ENCODE measurements at regions not wholly inside any gene's neighbourhood (a gene's known extent, or its start where the extent isn't known, plus 50 kb on each side); places are given as distances from the start of the nearest gene placed in this dataset.

GRCh38 chr2:120491111-120491625, 145.2 kb downstream of the INHBB start:
- ATAC-seq (replicated peaks in 1 of 4) (no peak), DNase-seq (no peak)
- POLR2A ChIA-PET: no interaction called here
- H3K27me3 ChIP-seq (replicated peaks in 1 of 2; ENCODE audit: control insufficient read depth in 2 of 2, extremely low read depth in 1 of 2, insufficient read depth in 2 of 2, low read length in 1 of 2): peaks cover 0 to 20% of the 10 kb centered on the region in 2 experiments
- Mint-ChIP-seq H3K4me1 (peaks cover 0 to 4% (median 0%) of the 10 kb centered on the region in 3 donors), H3K36me3 (no peaks in the 10 kb centered on the region), H3K4me3 (no peak overlapping the region), H3K27ac (no peak overlapping the region), H3K9me3 (no peaks in the 10 kb centered on the region), H3K27me3 (peaks cover 15 to 23% of the 10 kb centered on the region in 2 donors)
- H3K9me3 ChIP-seq: no peaks in the 10 kb centered on the region
- no peak overlapping the region for H3K4me3 ChIP-seq (ENCODE audit: control insufficient read depth in 1 of 2, extremely low read depth in 1 of 2, low read length in 1 of 2)
- no peaks in the 10 kb centered on the region for H3K4me1 ChIP-seq (ENCODE audit: control insufficient read depth in 1 of 2, extremely low read depth in 1 of 2, insufficient read depth in 2 of 2, low read length in 2 of 2)
- CTCF ChIA-PET: no interaction called here
- no CpG with 5 or more reads among the region's 1 CpG for WGBS (ENCODE audit: insufficient coverage)
- H3K36me3 ChIP-seq (ENCODE audit: control insufficient read depth in 2 of 2, extremely low read depth in 1 of 2, insufficient read depth in 1 of 2, low read length in 1 of 2): no peaks in the 10 kb centered on the region
- no peak overlapping the region for H3K27ac ChIP-seq (ENCODE audit: low read length)

DNA sequence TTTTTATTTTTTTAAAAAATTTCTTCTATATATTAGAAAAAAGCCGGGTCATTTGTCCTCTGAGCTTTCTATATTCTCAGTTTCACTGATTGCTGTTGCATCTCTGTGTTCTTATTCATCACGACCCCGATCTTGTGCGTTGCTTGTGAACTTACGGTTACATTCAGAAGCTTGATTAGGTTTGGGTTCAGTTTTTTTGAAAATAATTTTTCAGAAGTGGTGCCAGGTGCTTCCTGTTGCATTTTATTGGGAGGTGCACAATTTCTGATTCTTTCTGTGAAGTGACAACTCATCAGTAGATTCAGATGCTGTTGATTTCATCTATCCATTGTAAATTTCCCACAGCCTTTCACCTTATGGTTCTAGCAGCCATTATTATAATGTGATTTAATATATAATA, 147.3 kb downstream of the INHBB start:
- Mint-ChIP-seq H3K9me3 (no peaks in the 10 kb centered on the region), H3K27me3 (peaks cover 14 to 16% of the 10 kb centered on the region in 2 donors)
- no peak overlapping the region for H3K4me3 ChIP-seq (ENCODE audit: control insufficient read depth in 1 of 2, extremely low read depth in 1 of 2, low read length in 1 of 2)

GRCh38 chr2:120494446-120494845, 148.5 kb downstream of the INHBB start:
- H3K4me3 ChIP-seq (ENCODE audit: control insufficient read depth in 1 of 2, extremely low read depth in 1 of 2, low read length in 1 of 2): no peak overlapping the region
- ChIA-PET CTCF (no interaction called here), POLR2A (no interaction called here)
- peaks cover 0 to 4% (median 0%) of the 10 kb centered on the region in 3 donors for H3K4me1 Mint-ChIP-seq
- peaks cover 8 to 12% of the 10 kb centered on the region in 2 donors for H3K27me3 Mint-ChIP-seq
- no peaks in the 10 kb centered on the region for H3K9me3 ChIP-seq
- H3K9me3 Mint-ChIP-seq: no peaks in the 10 kb centered on the region
- ATAC-seq (replicated peaks in 1 of 4): no peak
- H3K27ac ChIP-seq (ENCODE audit: low read length): no peak overlapping the region
- H3K4me3 Mint-ChIP-seq: no peak overlapping the region
- peaks cover 0 to 13% of the 10 kb centered on the region in 2 experiments for H3K27me3 ChIP-seq (replicated peaks in 1 of 2; ENCODE audit: control insufficient read depth in 2 of 2, extremely low read depth in 1 of 2, insufficient read depth in 2 of 2, low read length in 1 of 2)
- no peaks in the 10 kb centered on the region for H3K36me3 ChIP-seq (ENCODE audit: control insufficient read depth in 2 of 2, extremely low read depth in 1 of 2, insufficient read depth in 1 of 2, low read length in 1 of 2)
- no peak for DNase-seq
- no peaks in the 10 kb centered on the region for H3K36me3 Mint-ChIP-seq
- no peak overlapping the region for H3K27ac Mint-ChIP-seq
- H3K4me1 ChIP-seq (ENCODE audit: control insufficient read depth in 1 of 2, extremely low read depth in 1 of 2, insufficient read depth in 2 of 2, low read length in 2 of 2): no peaks in the 10 kb centered on the region

More for the DNA sequence above, 147.3 kb downstream of the INHBB start:
- 40% methylated on average over 1 of the region's 5 CpGs for WGBS (ENCODE audit: insufficient coverage)
- peaks cover 0 to 4% (median 0%) of the 10 kb centered on the region in 3 donors for H3K4me1 Mint-ChIP-seq
- no peaks in the 10 kb centered on the region for H3K36me3 Mint-ChIP-seq
- H3K27ac Mint-ChIP-seq: no peak overlapping the region
- CTCF ChIA-PET: no interaction called here
- Histone ChIP-seq H3K9me3 (no peaks in the 10 kb centered on the region), H3K27ac (ENCODE audit: low read length) (no peak overlapping the region), H3K4me1 (ENCODE audit: control insufficient read depth in 1 of 2, extremely low read depth in 1 of 2, insufficient read depth in 2 of 2, low read length in 2 of 2) (no peaks in the 10 kb centered on the region), H3K36me3 (ENCODE audit: control insufficient read depth in 2 of 2, extremely low read depth in 1 of 2, insufficient read depth in 1 of 2, low read length in 1 of 2) (no peaks in the 10 kb centered on the region), H3K27me3 (replicated peaks in 1 of 2; ENCODE audit: control insufficient read depth in 2 of 2, extremely low read depth in 1 of 2, insufficient read depth in 2 of 2, low read length in 1 of 2) (peaks cover 0 to 16% of the 10 kb centered on the region in 2 experiments)
- no peak for ATAC-seq (replicated peaks in 1 of 4)
- POLR2A ChIA-PET: no interaction called here
- no peak for DNase-seq
- no peak overlapping the region for H3K4me3 Mint-ChIP-seq

GRCh38 chr2:120495586-120495985, 149.7 kb downstream of the INHBB start:
- H3K4me1 Mint-ChIP-seq: peaks cover 0 to 4% (median 0%) of the 10 kb centered on the region in 3 donors
- WGBS (ENCODE audit: insufficient coverage): 70% methylated on average over 2 of the region's 2 CpGs
- no peak overlapping the region for H3K4me3 Mint-ChIP-seq

DNA sequence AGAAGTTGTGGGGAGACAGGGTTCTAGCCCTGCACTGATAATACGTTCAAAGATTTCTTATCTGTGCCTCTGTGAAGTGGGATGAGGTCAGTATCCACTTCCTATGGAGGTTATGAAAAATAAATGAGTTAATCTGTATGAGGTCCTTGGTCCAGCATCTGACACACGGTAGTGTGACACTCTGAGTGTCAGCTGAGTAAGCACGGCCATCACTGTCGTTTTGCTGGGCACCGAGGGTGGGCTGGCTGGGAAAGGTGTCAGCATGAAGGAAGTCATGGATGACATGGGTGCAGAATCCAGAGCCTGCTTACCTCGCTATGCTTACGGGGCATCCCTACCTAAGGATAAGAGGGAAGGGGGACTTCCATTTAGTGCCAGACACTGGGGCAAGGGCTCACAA, 150.3 kb downstream of the INHBB start:
- Histone ChIP-seq H3K9me3 (no peaks in the 10 kb centered on the region), H3K4me1 (ENCODE audit: control insufficient read depth in 1 of 2, extremely low read depth in 1 of 2, insufficient read depth in 2 of 2, low read length in 2 of 2) (no peaks in the 10 kb centered on the region), H3K27ac (ENCODE audit: low read length) (no peak overlapping the region), H3K4me3 (ENCODE audit: control insufficient read depth in 1 of 2, extremely low read depth in 1 of 2, low read length in 1 of 2) (no peak overlapping the region), H3K27me3 (replicated peaks in 1 of 2; ENCODE audit: control insufficient read depth in 2 of 2, extremely low read depth in 1 of 2, insufficient read depth in 2 of 2, low read length in 1 of 2) (peaks cover 0 to 15% of the 10 kb centered on the region in 2 experiments), H3K36me3 (ENCODE audit: control insufficient read depth in 2 of 2, extremely low read depth in 1 of 2, insufficient read depth in 1 of 2, low read length in 1 of 2) (no peaks in the 10 kb centered on the region)
- H3K36me3 Mint-ChIP-seq: no peaks in the 10 kb centered on the region
- no peaks in the 10 kb centered on the region for H3K9me3 Mint-ChIP-seq
- no peak overlapping the region for H3K4me3 Mint-ChIP-seq
- H3K4me1 Mint-ChIP-seq: peaks cover 0 to 4% (median 0%) of the 10 kb centered on the region in 3 donors
- ChIA-PET CTCF (no interaction called here), POLR2A (no interaction called here)
- ATAC-seq (replicated peaks in 1 of 4) (no peak), DNase-seq (no peak)
- H3K27me3 Mint-ChIP-seq: peaks cover 4 to 8% of the 10 kb centered on the region in 2 donors
- WGBS (ENCODE audit: insufficient coverage): 68% methylated on average over 6 of the region's 7 CpGs
- H3K27ac Mint-ChIP-seq: no peak overlapping the region

More at GRCh38 chr2:120495586-120495985, 149.7 kb downstream of the INHBB start:
- ATAC-seq (replicated peaks in 1 of 4): no peak
- no peaks in the 10 kb centered on the region for H3K36me3 Mint-ChIP-seq
- peaks cover 0 to 17% of the 10 kb centered on the region in 2 experiments for H3K27me3 ChIP-seq (replicated peaks in 1 of 2; ENCODE audit: control insufficient read depth in 2 of 2, extremely low read depth in 1 of 2, insufficient read depth in 2 of 2, low read length in 1 of 2)
- POLR2A ChIA-PET: no interaction called here
- H3K4me1 ChIP-seq (ENCODE audit: control insufficient read depth in 1 of 2, extremely low read depth in 1 of 2, insufficient read depth in 2 of 2, low read length in 2 of 2): no peaks in the 10 kb centered on the region
- DNase-seq: no peak
- CTCF ChIA-PET: no interaction called here
- no peak overlapping the region for H3K27ac Mint-ChIP-seq
- H3K9me3 Mint-ChIP-seq: no peaks in the 10 kb centered on the region
- no peaks in the 10 kb centered on the region for H3K36me3 ChIP-seq (ENCODE audit: control insufficient read depth in 2 of 2, extremely low read depth in 1 of 2, insufficient read depth in 1 of 2, low read length in 1 of 2)
- H3K27ac ChIP-seq (ENCODE audit: low read length): no peak overlapping the region
- no peaks in the 10 kb centered on the region for H3K9me3 ChIP-seq
- H3K27me3 Mint-ChIP-seq: peaks cover 4 to 8% of the 10 kb centered on the region in 2 donors
- no peak overlapping the region for H3K4me3 ChIP-seq (ENCODE audit: control insufficient read depth in 1 of 2, extremely low read depth in 1 of 2, low read length in 1 of 2)

- ATAC-seq (replicated peaks in 1 of 4) (no peak), DNase-seq (no peak)
- ChIA-PET CTCF (no interaction called here), POLR2A (interaction anchor here in 1 of 2 donors (0.6 kb wide), 1 partner anchor 964 kb away, joined by 4 read pairs; no protein-coding TSS in a partner anchor)
- Mint-ChIP-seq H3K36me3 (no peaks in the 10 kb centered on the region), H3K4me1 (peaks cover 0 to 4% (median 0%) of the 10 kb centered on the region in 3 donors), H3K9me3 (no peaks in the 10 kb centered on the region), H3K4me3 (no peak overlapping the region), H3K27ac (no peak overlapping the region), H3K27me3 (peaks cover 4 to 8% of the 10 kb centered on the region in 2 donors)
- H3K27ac ChIP-seq (ENCODE audit: low read length): no peak overlapping the region
- H3K4me1 ChIP-seq (ENCODE audit: control insufficient read depth in 1 of 2, extremely low read depth in 1 of 2, insufficient read depth in 2 of 2, low read length in 2 of 2): no peaks in the 10 kb centered on the region
- no peaks in the 10 kb centered on the region for H3K36me3 ChIP-seq (ENCODE audit: control insufficient read depth in 2 of 2, extremely low read depth in 1 of 2, insufficient read depth in 1 of 2, low read length in 1 of 2)
- H3K4me3 ChIP-seq (ENCODE audit: control insufficient read depth in 1 of 2, extremely low read depth in 1 of 2, low read length in 1 of 2): no peak overlapping the region
- peaks cover 0 to 19% of the 10 kb centered on the region in 2 experiments for H3K27me3 ChIP-seq (replicated peaks in 1 of 2; ENCODE audit: control insufficient read depth in 2 of 2, extremely low read depth in 1 of 2, insufficient read depth in 2 of 2, low read length in 1 of 2)
- WGBS (ENCODE audit: insufficient coverage): 73% methylated on average over 5 of the region's 7 CpGs
- no peaks in the 10 kb centered on the region for H3K9me3 ChIP-seq
These were observed 150.8 kb downstream of the INHBB start for GRCh38 chr2:120496759-120497158.

All from T-cell (primary cell).